HEK293 (cell line): ENCODE measurements at regions not wholly inside any gene's neighbourhood (a gene's known extent, or its start where the extent isn't known, plus 50 kb on each side); places are given as distances from the start of the nearest gene placed in this dataset.

ENCODE experiments used
- CTCF ChIA-PET: fragments of 350-600 bp; formaldehyde crosslinking; extraction: SDS; loops from one replicate; lab custom pipeline; 2021; ENCODE audit warnings: antibody characterized with exemption; lab: Yijun Ruan, JAX
- POLR2A ChIA-PET: fragments of 300-600 bp; formaldehyde crosslinking; extraction: SDS; loops from one replicate; lab custom pipeline; 2020; ENCODE audit warnings: antibody characterized with exemption, inconsistent platforms; lab: Yijun Ruan, JAX
- H3K27ac ChIP-seq: fragments of 200-500 bp; sonication (Bioruptor generic); 2 replicates; pipeline ENCODE4 v1.5.1; 2014; ENCODE audit warnings: low read depth, low read length, control low read depth, inconsistent platforms; ENCODE audit errors: extremely low read depth
- H3K36me3 ChIP-seq, 2 experiments: fragments of 200-500 bp in 1 of 2; sonication (Bioruptor generic) in 1 of 2; 1 replicate in 1 of 2; 2 replicates in 1 of 2; pipeline ENCODE4 v1.5.1; 2014 to 2017; ENCODE audit warnings: inconsistent platforms in 2 of 2, low read length in 2 of 2; ENCODE audit not compliant: control insufficient read depth in 2 of 2, insufficient read depth in 1 of 2
- H3K4me1 ChIP-seq: fragments of 200-500 bp; sonication (Bioruptor generic); 2 replicates; pipeline ENCODE4 v1.5.1; 2014; ENCODE audit warnings: mild to moderate bottlenecking, low read length, inconsistent platforms; ENCODE audit not compliant: control insufficient read depth, insufficient read depth
- H3K4me3 ChIP-seq: 2 replicates; pipeline ENCODE4 v1.5.1; 2011; ENCODE audit warnings: low read depth, mild to moderate bottlenecking, control low read depth, low read length, moderate library complexity
- H3K9me3 ChIP-seq: fragments of 200-500 bp; sonication (Bioruptor generic); 2 replicates; pipeline ENCODE4 v1.5.1; 2014; ENCODE audit warnings: low read depth, low read length, inconsistent platforms; ENCODE audit not compliant: control insufficient read depth, insufficient read depth
- HIC1 ChIP-seq: fragments of 450-650 bp; formaldehyde crosslinking; IDR thresholded peaks from 2 replicates; pipeline ENCODE4 v1.5.1; 2016; ENCODE audit warnings: missing biosample characterization, missing genetic modification characterization
- KLF16 ChIP-seq: fragments of 450-650 bp; formaldehyde crosslinking; IDR thresholded peaks from 2 replicates; pipeline ENCODE4 v1.5.1; 2017; ENCODE audit warnings: missing biosample characterization, missing genetic modification characterization
- KLF8 ChIP-seq: fragments of 450-650 bp; formaldehyde crosslinking; IDR thresholded peaks from 2 replicates; pipeline ENCODE4 v1.5.1; 2016; ENCODE audit warnings: missing biosample characterization, missing genetic modification characterization
- REPIN1 ChIP-seq: fragments of 450-650 bp; formaldehyde crosslinking; IDR thresholded peaks from 2 replicates; pipeline ENCODE4 v1.5.1; 2017; ENCODE audit warnings: missing biosample characterization, missing genetic modification characterization, low read depth
- ZFP69B ChIP-seq: fragments of 450-650 bp; formaldehyde crosslinking; IDR thresholded peaks from 2 replicates; pipeline ENCODE4 v1.5.1; 2016; ENCODE audit warnings: missing biosample characterization, missing genetic modification characterization
- ZNF169 ChIP-seq: fragments of 450-650 bp; formaldehyde crosslinking; IDR thresholded peaks from 2 replicates; pipeline ENCODE4 v1.5.1; 2016; ENCODE audit warnings: missing biosample characterization, missing genetic modification characterization
- ZNF202 ChIP-seq: fragments of 450-650 bp; formaldehyde crosslinking; IDR thresholded peaks from 2 replicates; pipeline ENCODE4 v1.5.1; 2016; ENCODE audit warnings: missing biosample characterization, missing genetic modification characterization, borderline replicate concordance
- ZNF211 ChIP-seq: fragments of 450-650 bp; formaldehyde crosslinking; IDR thresholded peaks from 2 replicates; pipeline ENCODE4 v1.5.1; 2016; ENCODE audit warnings: low read depth, missing biosample characterization, missing genetic modification characterization
- ZNF239 ChIP-seq: fragments of 450-650 bp; formaldehyde crosslinking; IDR thresholded peaks from 2 replicates; pipeline ENCODE4 v1.5.1; 2016; ENCODE audit warnings: missing biosample characterization, missing genetic modification characterization
- ZNF391 ChIP-seq: fragments of 450-650 bp; formaldehyde crosslinking; IDR thresholded peaks from 2 replicates; pipeline ENCODE4 v1.5.1; 2016; ENCODE audit warnings: low read depth, missing biosample characterization, missing genetic modification characterization, borderline replicate concordance
- ZNF518A ChIP-seq: fragments of 450-650 bp; formaldehyde crosslinking; conservative IDR thresholded peaks from 2 replicates; pipeline ENCODE4 v1.5.1; 2016; ENCODE audit warnings: low read depth, missing biosample characterization, missing genetic modification characterization
- ZNF549 ChIP-seq: fragments of 450-650 bp; IDR thresholded peaks from 2 replicates; pipeline ENCODE4 v1.5.1; 2018; ENCODE audit warnings: missing biosample characterization, missing genetic modification characterization, mild to moderate bottlenecking, inconsistent platforms, moderate library complexity
- ZNF624 ChIP-seq: fragments of 450-650 bp; formaldehyde crosslinking; IDR thresholded peaks from 2 replicates; pipeline ENCODE4 v1.5.1; 2017; ENCODE audit warnings: missing biosample characterization, missing genetic modification characterization
- ZSCAN18 ChIP-seq: fragments of 450-650 bp; formaldehyde crosslinking; IDR thresholded peaks from 2 replicates; pipeline ENCODE4 v1.5.1; 2016; ENCODE audit warnings: missing biosample characterization, missing genetic modification characterization
- ZSCAN30 ChIP-seq: fragments of 450-650 bp; IDR thresholded peaks from 2 replicates; pipeline ENCODE4 v1.5.1; 2018; ENCODE audit warnings: missing biosample characterization, mild to moderate bottlenecking, missing genetic modification characterization, moderate library complexity
- TF ChIP-seq, protein P1 (sequence below): fragments of 450-650 bp; formaldehyde crosslinking; IDR thresholded peaks from 2 replicates; pipeline ENCODE4 v1.5.1; 2016; ENCODE audit warnings: missing biosample characterization, missing genetic modification characterization
- TF ChIP-seq, protein P2 (sequence below): fragments of 450-650 bp; formaldehyde crosslinking; IDR thresholded peaks from 2 replicates; pipeline ENCODE4 v1.5.1; 2016; ENCODE audit warnings: missing biosample characterization, missing genetic modification characterization
- TF ChIP-seq, protein P3 (sequence below): fragments of 450-650 bp; formaldehyde crosslinking; IDR thresholded peaks from 2 replicates; pipeline ENCODE4 v1.5.1; 2016; ENCODE audit warnings: missing biosample characterization, missing genetic modification characterization

DNA sequence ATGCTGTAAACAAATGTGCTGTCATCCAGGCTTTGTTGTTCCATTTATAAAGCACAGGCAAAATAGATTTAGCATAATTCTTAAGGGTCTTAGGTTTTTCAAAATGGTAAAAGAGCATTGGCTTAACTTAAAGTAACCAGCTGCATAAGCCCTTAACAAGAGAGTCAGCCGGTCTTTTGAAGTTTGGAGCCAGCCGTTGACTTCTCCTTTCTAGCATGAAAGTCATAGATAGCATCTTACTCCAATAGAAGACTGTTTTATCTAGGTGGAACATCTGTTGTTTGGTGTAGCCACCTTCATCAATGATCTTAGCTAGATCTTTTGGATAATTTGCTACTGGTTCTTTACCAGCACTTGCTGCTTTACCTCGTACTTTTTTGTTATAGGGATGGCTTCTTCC is 297.5 kb upstream of the DCBLD2 start (continued):
- TF ChIP-seq, protein P1, sequence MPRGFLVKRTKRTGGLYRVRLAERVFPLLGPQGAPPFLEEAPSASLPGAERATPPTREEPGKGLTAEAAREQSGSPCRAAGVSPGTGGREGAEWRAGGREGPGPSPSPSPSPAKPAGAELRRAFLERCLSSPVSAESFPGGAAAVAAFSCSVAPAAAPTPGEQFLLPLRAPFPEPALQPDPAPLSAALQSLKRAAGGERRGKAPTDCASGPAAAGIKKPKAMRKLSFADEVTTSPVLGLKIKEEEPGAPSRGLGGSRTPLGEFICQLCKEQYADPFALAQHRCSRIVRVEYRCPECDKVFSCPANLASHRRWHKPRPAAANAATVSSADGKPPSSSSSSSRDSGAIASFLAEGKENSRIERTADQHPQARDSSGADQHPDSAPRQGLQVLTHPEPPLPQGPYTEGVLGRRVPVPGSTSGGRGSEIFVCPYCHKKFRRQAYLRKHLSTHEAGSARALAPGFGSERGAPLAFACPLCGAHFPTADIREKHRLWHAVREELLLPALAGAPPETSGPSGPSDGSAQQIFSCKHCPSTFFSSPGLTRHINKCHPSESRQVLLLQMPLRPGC, result no peak
- no peak for TF ChIP-seq ZNF211 (tag by site-specific recombination)
- TF ChIP-seq ZNF549 (tag by site-specific recombination), result no peak

- Histone ChIP-seq H3K27ac (no peak overlapping the region), H3K36me3 (no peaks in the 10 kb centered on the region), H3K4me1 (no peaks in the 10 kb centered on the region), H3K4me3 (no peak overlapping the region), H3K9me3 (no peaks in the 10 kb centered on the region)
- TF ChIP-seq KLF8 (tag by site-specific recombination) (no peak), ZNF211 (tag by site-specific recombination) (no peak), ZNF169 (no peak), ZNF391 (tag by site-specific recombination) (no peak), ZNF518A (tag by site-specific recombination) (no peak), ZNF624 (tag by site-specific recombination) (no peak), ZFP69B (tag by site-specific recombination) (no peak), ZNF202 (tag by site-specific recombination) (no peak), ZSCAN18 (tag by site-specific recombination) (no peak), REPIN1 (no peak), ZSCAN30 (no peak), HIC1 (tag by site-specific recombination) (no peak), KLF16 (tag by site-specific recombination) (no peak), ZNF239 (tag by site-specific recombination) (no peak)
- TF ChIP-seq, protein P2, sequence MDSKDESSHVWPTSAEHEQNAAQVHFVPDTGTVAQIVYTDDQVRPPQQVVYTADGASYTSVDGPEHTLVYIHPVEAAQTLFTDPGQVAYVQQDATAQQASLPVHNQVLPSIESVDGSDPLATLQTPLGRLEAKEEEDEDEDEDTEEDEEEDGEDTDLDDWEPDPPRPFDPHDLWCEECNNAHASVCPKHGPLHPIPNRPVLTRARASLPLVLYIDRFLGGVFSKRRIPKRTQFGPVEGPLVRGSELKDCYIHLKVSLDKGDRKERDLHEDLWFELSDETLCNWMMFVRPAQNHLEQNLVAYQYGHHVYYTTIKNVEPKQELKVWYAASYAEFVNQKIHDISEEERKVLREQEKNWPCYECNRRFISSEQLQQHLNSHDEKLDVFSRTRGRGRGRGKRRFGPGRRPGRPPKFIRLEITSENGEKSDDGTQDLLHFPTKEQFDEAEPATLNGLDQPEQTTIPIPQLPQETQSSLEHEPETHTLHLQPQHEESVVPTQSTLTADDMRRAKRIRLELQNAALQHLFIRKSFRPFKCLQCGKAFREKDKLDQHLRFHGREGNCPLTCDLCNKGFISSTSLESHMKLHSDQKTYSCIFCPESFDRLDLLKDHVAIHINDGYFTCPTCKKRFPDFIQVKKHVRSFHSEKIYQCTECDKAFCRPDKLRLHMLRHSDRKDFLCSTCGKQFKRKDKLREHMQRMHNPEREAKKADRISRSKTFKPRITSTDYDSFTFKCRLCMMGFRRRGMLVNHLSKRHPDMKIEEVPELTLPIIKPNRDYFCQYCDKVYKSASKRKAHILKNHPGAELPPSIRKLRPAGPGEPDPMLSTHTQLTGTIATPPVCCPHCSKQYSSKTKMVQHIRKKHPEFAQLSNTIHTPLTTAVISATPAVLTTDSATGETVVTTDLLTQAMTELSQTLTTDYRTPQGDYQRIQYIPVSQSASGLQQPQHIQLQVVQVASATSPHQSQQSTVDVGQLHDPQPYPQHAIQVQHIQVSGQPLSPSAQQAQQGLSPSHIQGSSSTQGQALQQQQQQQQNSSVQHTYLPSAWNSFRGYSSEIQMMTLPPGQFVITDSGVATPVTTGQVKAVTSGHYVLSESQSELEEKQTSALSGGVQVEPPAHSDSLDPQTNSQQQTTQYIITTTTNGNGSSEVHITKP (tag by site-specific recombination), result no peak
- TF ChIP-seq, protein P3, sequence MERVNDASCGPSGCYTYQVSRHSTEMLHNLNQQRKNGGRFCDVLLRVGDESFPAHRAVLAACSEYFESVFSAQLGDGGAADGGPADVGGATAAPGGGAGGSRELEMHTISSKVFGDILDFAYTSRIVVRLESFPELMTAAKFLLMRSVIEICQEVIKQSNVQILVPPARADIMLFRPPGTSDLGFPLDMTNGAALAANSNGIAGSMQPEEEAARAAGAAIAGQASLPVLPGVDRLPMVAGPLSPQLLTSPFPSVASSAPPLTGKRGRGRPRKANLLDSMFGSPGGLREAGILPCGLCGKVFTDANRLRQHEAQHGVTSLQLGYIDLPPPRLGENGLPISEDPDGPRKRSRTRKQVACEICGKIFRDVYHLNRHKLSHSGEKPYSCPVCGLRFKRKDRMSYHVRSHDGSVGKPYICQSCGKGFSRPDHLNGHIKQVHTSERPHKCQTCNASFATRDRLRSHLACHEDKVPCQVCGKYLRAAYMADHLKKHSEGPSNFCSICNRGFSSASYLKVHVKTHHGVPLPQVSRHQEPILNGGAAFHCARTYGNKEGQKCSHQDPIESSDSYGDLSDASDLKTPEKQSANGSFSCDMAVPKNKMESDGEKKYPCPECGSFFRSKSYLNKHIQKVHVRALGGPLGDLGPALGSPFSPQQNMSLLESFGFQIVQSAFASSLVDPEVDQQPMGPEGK (tag by site-specific recombination), result no peak
- POLR2A ChIA-PET, result no interaction called here
- CTCF ChIA-PET, result no interaction called here
These were observed 289.7 kb upstream of the DCBLD2 start for GRCh38 chr3:99191186-99191585.
